ENCODE measurements at regions not wholly inside any gene's neighbourhood (a gene's known extent, or its start where the extent isn't known, plus 50 kb on each side); places are given as distances from the start of the nearest gene placed in this dataset.

DNA sequence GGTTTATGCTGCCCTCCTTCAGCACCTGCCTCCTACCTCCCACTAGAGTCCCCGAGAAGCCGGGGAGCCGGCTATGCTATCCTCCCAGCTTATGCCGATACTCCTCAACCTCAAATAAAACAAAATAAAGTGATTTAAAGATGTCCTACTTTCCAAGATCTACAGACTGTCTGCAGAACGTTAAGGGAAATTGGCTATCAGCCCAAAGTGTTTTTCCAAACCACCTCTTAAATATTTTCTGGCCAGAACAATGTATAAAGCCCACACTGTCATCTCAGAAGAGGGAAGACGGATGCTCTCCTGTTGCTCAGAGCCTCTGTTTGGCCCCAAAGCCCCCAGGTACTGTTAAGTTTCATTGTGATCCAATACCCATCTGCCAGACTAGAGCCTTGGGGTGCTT, 54.0 kb upstream of the MGMT start:
- Histone ChIP-seq H3K9me3 (no peaks in the 10 kb centered on the region), H3K27me3 (peaks cover 0 to 5% (median 0%) of the 10 kb centered on the region in 9 donors), H3K36me3 (no peaks in the 10 kb centered on the region), H3K4me1 (peaks cover 0 to 26% (median 2%) of the 10 kb centered on the region in 12 donors), H3K4me3 (no peak overlapping the region), H3K27ac (no peak overlapping the region)
- no peak for TF ChIP-seq POLR2A (IDR thresholded peaks at IDR 0.05)
- TF ChIP-seq, protein P1, sequence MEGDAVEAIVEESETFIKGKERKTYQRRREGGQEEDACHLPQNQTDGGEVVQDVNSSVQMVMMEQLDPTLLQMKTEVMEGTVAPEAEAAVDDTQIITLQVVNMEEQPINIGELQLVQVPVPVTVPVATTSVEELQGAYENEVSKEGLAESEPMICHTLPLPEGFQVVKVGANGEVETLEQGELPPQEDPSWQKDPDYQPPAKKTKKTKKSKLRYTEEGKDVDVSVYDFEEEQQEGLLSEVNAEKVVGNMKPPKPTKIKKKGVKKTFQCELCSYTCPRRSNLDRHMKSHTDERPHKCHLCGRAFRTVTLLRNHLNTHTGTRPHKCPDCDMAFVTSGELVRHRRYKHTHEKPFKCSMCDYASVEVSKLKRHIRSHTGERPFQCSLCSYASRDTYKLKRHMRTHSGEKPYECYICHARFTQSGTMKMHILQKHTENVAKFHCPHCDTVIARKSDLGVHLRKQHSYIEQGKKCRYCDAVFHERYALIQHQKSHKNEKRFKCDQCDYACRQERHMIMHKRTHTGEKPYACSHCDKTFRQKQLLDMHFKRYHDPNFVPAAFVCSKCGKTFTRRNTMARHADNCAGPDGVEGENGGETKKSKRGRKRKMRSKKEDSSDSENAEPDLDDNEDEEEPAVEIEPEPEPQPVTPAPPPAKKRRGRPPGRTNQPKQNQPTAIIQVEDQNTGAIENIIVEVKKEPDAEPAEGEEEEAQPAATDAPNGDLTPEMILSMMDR (IDR thresholded peaks at IDR 0.05): no peak
- ATAC-seq: no peak
- intact Hi-C loops (cut with DNase I): loop anchor here in 1 of 10 donors (10.0 kb wide), 1 partner anchor 378 kb away; no protein-coding TSS in a partner anchor
- DNase-seq: no peak
- WGBS, 4 donors: 79 to 85% (median 81%) methylated on average over 6 of the region's 6 CpGs

DNA sequence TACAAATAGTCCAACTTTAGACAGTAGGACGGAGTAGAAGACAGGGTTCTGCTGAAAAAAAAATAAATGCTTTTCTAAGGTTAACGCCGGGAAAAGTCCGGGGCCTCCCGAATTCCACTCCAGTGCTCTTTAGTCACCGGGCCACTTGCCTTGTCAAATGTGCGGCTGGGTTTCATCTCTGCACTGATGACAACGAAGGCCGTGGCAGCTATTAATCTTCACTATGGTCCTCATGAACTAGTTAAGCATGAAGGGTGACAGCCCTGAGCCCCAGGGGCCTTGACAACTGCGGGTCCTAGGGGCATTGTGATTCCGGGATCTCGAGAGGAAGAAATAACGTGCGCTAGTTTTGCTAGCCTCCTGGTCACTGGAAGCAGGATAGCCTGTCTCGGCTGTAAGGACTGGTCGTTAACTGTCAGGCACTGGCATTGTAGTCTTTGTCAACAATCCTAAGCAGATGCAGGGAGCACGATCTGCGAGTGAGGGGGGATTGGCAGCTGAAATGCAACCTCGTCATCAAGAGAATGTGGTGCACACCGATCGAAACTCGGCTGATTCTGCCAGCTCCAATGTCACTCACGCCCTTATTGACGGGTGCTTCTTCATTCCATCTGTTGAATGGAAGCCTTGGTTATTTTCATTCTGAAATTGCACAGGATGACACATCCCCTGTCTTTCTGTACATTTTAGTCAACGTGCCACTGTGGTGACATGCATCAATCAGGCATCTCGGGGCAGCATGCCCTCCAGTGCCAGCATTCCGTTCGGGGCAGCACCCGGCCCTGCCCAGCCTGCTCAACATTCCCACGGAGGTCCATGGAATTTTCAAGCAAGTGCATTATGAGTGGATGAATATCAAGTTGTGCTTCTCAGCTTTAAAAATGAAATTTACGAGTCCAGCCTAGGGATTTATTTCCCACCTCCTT, 51.6 kb upstream of the MGMT start:
- ATAC-seq: no peak
- WGBS, 4 donors: 63 to 77% (median 67%) methylated on average over 31 of the region's 31 CpGs
- Histone ChIP-seq H3K27me3 (peaks cover 0 to 8% (median 0%) of the 10 kb centered on the region in 9 donors), H3K4me3 (no peak overlapping the region), H3K9me3 (no peaks in the 10 kb centered on the region), H3K27ac (no peak overlapping the region), H3K4me1 (peaks cover 0 to 33% (median 5%) of the 10 kb centered on the region in 12 donors), H3K36me3 (no peaks in the 10 kb centered on the region)
- intact Hi-C loops (cut with DNase I): loop anchor here in 1 of 10 donors (10.0 kb wide), 1 partner anchor 381 kb away; no protein-coding TSS in a partner anchor
- TF ChIP-seq POLR2A (IDR thresholded peaks at IDR 0.05): no peak
- TF ChIP-seq, protein P1 (IDR thresholded peaks at IDR 0.05): no peak
- DNase-seq: no peak

DNA sequence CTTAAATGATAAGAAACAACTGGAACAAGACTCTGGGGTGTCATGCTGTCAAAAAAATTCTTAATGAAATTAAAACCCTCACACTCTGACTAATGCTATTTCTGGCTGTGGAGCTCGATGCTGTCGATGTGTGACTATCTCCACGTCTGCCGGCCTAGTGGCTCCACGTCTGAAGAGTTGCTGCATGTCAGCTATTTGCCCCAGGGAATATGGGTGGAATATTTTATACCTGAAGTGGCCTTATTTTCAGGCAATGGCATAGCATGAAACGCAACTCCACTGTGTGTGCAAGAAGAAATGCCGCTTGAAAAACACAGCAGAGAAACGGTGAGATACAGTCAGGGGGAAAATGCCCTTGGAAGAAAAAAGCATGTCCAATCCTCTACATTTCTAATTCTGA, 50.9 kb upstream of the MGMT start:
- WGBS, 4 donors: 70 to 83% (median 76%) methylated on average over 8 of the region's 8 CpGs
- peaks cover 0 to 30% (median 5%) of the 10 kb centered on the region in 12 donors for H3K4me1 ChIP-seq
- no peak overlapping the region for H3K4me3 ChIP-seq
- no peaks in the 10 kb centered on the region for H3K9me3 ChIP-seq
- DNase-seq (no peak), ATAC-seq (no peak)
- peaks cover 0 to 8% (median 0%) of the 10 kb centered on the region in 9 donors for H3K27me3 ChIP-seq
- H3K27ac ChIP-seq: no peak overlapping the region
- no peaks in the 10 kb centered on the region for H3K36me3 ChIP-seq
- TF ChIP-seq, protein P1 (IDR thresholded peaks at IDR 0.05): no peak
- no peak for TF ChIP-seq POLR2A (IDR thresholded peaks at IDR 0.05)
- intact Hi-C loops (cut with DNase I): loop anchor here in 1 of 10 donors (10.0 kb wide), 1 partner anchor 381 kb away; no protein-coding TSS in a partner anchor
